ENCODE measurements at regions not wholly inside any gene's neighbourhood (a gene's known extent, or its start where the extent isn't known, plus 50 kb on each side); places are given as distances from the start of the nearest gene placed in this dataset.

DNA sequence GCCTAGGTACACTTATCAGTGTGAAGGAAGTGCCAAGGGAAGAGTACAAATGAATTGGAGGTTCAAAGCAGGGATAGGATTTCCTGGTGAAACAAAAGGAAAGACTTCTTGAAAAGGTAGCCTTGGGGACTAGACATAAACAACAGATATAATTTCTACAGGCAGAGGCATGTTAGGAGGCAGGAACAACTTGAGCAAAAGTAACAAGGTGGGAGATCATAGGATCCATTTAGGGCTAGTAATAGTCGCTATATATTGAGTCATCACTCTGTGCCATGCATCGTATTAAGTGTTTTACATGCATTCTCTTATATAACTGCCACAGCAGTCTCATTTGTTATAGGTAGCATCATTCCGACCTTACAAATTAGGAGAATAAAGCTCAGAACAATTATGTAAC, 98.3 kb upstream of the EOLA2 start:
- H3K4me3 ChIP-seq (ENCODE audit: low read length), result no peak overlapping the region
- TF ChIP-seq, protein P1, sequence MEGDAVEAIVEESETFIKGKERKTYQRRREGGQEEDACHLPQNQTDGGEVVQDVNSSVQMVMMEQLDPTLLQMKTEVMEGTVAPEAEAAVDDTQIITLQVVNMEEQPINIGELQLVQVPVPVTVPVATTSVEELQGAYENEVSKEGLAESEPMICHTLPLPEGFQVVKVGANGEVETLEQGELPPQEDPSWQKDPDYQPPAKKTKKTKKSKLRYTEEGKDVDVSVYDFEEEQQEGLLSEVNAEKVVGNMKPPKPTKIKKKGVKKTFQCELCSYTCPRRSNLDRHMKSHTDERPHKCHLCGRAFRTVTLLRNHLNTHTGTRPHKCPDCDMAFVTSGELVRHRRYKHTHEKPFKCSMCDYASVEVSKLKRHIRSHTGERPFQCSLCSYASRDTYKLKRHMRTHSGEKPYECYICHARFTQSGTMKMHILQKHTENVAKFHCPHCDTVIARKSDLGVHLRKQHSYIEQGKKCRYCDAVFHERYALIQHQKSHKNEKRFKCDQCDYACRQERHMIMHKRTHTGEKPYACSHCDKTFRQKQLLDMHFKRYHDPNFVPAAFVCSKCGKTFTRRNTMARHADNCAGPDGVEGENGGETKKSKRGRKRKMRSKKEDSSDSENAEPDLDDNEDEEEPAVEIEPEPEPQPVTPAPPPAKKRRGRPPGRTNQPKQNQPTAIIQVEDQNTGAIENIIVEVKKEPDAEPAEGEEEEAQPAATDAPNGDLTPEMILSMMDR (IDR thresholded peaks at IDR 0.05; ENCODE audit: insufficient read depth, low read depth, low read length, missing control alignments), result no peak
- peak; percentile 53 for DNase-seq (ENCODE audit: low read depth)

DNA sequence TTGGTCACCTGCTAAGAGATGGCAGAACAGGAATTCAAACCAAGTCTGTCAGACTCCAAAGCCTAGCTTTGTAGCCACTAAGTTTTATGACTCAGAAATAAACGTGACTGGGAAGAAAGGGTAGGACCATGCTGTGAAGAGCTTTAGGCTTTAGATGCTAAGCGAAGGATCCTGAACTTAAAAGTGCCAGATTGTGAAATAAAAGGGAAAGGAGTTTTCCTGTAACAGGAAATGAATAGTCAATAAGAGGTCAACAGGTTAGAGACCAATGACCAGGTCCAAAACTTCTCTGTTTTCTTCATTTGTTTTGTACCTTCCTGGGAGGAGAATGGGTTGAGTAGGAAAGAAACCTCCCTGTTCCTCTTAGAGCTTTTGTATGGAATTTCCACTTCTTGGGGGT, 98.8 kb upstream of the EOLA2 start:
- no peak for DNase-seq (ENCODE audit: low read depth)
- TF ChIP-seq, protein P1 (IDR thresholded peaks at IDR 0.05; ENCODE audit: insufficient read depth, low read depth, low read length, missing control alignments), result no peak
- H3K4me3 ChIP-seq (ENCODE audit: low read length), result no peak overlapping the region

DNA sequence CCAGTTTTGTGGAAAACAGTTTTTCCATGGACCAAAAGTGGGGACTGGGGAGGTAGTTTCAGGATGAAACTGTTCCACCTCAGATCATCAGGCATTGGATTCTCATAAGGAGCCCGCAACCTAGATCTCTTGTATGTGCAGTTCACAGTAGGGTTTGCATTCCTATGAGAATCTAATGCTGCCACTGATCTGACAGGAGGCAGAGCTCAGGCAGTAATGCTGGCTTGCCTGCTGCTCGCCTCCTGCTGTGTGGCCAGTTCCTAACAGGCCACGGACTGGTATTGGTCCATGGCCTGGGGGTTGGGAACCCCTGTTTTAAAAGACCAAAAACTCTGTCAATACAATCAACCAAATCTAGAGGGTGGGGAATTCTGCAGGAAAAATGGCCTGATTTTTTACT, 100.0 kb upstream of the EOLA2 start:
- TF ChIP-seq, protein P1 (IDR thresholded peaks at IDR 0.05; ENCODE audit: insufficient read depth, low read depth, low read length, missing control alignments), result no peak
- DNase-seq (ENCODE audit: low read depth), result no peak
- H3K4me3 ChIP-seq (ENCODE audit: low read length), result no peak overlapping the region

DNA sequence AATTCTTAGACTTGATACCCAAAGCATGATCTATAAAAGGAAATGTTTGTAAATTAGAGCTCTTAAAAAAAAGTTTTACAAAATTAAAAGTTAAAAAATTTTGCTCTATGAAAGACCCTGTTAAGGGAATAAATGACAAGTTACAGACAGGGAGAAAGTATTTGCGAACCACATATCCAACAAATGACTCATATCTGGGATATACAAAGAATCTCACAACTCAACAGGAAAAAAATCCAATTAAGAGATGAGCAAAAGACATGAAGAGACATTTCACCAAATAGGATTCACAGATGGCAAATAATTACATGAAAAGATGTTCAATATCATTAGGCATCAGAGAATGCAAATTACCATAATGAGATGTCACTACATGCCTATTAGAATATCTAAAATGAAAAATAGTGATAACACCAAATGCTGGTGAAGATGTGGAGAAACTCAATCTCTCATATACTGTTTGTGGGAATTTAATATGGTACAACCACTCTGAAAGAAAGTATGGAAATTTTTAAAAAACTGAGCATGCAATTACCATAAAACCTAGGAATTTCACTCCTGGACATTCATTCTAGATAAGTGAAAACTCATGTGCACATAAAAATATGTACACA, 100.8 kb upstream of the EOLA2 start:
- no peak overlapping the region for H3K4me3 ChIP-seq (ENCODE audit: low read length)
- TF ChIP-seq, protein P1 (IDR thresholded peaks at IDR 0.05; ENCODE audit: insufficient read depth, low read depth, low read length, missing control alignments), result no peak
- peak; percentile 22 for DNase-seq (ENCODE audit: low read depth)

DNA sequence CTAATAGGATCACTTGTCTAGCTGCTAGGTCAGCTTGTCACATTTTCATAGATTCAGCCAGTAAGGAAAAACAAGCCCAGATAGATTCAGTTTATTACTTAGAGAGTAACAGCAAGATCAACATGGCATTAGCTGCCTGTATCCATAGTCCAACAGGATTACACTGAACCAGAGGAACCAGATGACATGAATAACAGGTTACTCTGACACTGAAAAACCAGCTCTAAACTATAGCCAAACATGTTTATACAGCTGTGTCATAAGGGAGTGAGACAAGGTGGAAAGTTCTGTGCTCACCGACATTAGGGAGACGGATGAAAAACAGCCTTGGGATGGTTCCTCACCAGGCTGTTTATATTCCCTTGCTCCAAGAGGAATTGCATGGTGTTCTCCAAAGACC, 102.9 kb upstream of the EOLA2 start:
- H3K4me3 ChIP-seq (ENCODE audit: low read length), result no peak overlapping the region
- peak; percentile 57 for DNase-seq (ENCODE audit: low read depth)
- TF ChIP-seq, protein P1 (IDR thresholded peaks at IDR 0.05; ENCODE audit: insufficient read depth, low read depth, low read length, missing control alignments), result no peak

DNA sequence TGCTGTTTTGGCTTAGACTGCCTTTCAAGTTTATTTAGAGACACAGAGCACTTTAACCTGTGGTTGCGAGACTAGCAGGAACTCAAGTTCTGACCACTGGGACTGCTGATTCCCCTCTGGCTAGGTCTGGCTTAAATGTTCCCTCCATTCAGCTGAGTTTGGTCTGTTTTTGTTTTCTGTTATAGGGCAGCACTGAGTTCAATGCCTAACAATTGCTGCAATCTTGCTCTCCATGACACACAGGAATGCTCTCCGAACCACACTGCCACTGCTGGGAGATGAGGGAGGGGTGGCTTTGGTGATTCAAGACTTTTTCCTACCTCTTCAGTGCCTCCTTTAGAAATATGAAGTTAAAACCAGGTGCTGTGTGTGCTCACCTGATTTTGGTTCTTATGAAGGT, 106.3 kb upstream of the EOLA2 start:
- TF ChIP-seq, protein P1 (IDR thresholded peaks at IDR 0.05; ENCODE audit: insufficient read depth, low read depth, low read length, missing control alignments), result no peak
- DNase-seq (ENCODE audit: low read depth), result peak; percentile 19
- H3K4me3 ChIP-seq (ENCODE audit: low read length), result no peak overlapping the region

DNA sequence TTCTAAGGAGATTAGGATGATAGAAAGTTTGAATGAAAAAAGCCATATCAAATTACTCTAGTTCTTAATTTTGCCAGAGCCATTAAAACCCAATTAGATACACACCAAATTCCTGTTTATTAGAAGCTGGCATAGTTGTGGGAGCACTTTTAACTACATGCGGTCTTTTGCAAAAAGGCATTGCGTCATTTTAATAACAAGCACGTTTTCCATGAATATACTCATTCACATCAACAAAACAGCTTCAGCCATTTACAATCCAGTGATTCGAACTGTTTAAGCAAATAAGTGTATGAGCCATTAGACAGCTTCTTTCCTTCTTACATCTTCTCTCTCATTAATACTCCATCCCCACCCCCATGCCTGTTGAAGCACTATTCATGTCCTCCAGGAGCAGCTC, 109.5 kb upstream of the EOLA2 start:
- no peak for DNase-seq (ENCODE audit: low read depth)
- H3K4me3 ChIP-seq (ENCODE audit: low read length), result no peak overlapping the region
- TF ChIP-seq, protein P1 (IDR thresholded peaks at IDR 0.05; ENCODE audit: insufficient read depth, low read depth, low read length, missing control alignments), result no peak

All from epithelial cell of esophagus (primary cell).